Naive thymus-derived CD4-positive, alpha-beta T cell (primary cell): ENCODE measurements at regions not wholly inside any gene's neighbourhood (a gene's known extent, or its start where the extent isn't known, plus 50 kb on each side); places are given as distances from the start of the nearest gene placed in this dataset.

ENCODE experiments used
- ATAC-seq: fragments of 150-1000 bp; cut with Tn5 transposase; 2 replicates; pipeline ENCODE4 v1.10.0; 2021; ENCODE audit warnings: mild to moderate bottlenecking, moderate library complexity
- CTCF ChIA-PET: fragments of 350-600 bp; sonication (Branson Sonifier 250); formaldehyde crosslinking; loops from one replicate; lab custom pipeline; 2021; ENCODE audit warnings: antibody characterized with exemption; lab: Charles Lee
- POLR2A ChIA-PET: fragments of 350-600 bp; sonication (Branson Sonifier 250); formaldehyde crosslinking; loops from one replicate; lab custom pipeline; 2021; ENCODE audit warnings: antibody characterized with exemption, inconsistent platforms; lab: Charles Lee
- DNase-seq, 9 donors: peaks; one replicate each; pipeline versions ENCODE4 v3.0.0 to v3.0.0-alpha.2; 2020 to 2022; ENCODE audit warnings: mixed read lengths in 1 of 9
- H3K27ac ChIP-seq: one replicate; pipeline ENCODE4 v1.7.0; 2013; ENCODE audit warnings: mild to moderate bottlenecking, low read depth, low read length, moderate library complexity
- H3K27me3 ChIP-seq, 2 donors: one replicate each; pipeline ENCODE4 v1.7.0; 2013; ENCODE audit warnings: low read length in 2 of 2, mild to moderate bottlenecking in 2 of 2, moderate library complexity in 2 of 2; ENCODE audit not compliant: control insufficient read depth in 2 of 2, insufficient read depth in 2 of 2
- H3K36me3 ChIP-seq, 3 experiments: 1 replicate in 2 of 3; 2 replicates in 1 of 3; pipeline ENCODE4 v1.7.0; 2013; ENCODE audit warnings: low read length in 3 of 3, mild to moderate bottlenecking in 3 of 3, moderate library complexity in 1 of 3; ENCODE audit not compliant: insufficient read depth in 3 of 3, control insufficient read depth in 2 of 3
- H3K4me1 ChIP-seq, 2 donors: one replicate each; pipeline ENCODE4 v1.7.0; 2013; ENCODE audit warnings: low read length in 2 of 2, mild to moderate bottlenecking in 2 of 2, moderate library complexity in 1 of 2; ENCODE audit not compliant: control insufficient read depth in 2 of 2, insufficient read depth in 2 of 2
- H3K4me3 ChIP-seq: 2 replicates; pipeline ENCODE4 v1.7.0; 2013; ENCODE audit warnings: mild to moderate bottlenecking, low read length
- H3K9me3 ChIP-seq, 3 experiments: 1 replicate in 2 of 3; 2 replicates in 1 of 3; pipeline ENCODE4 v1.7.0; 2013; ENCODE audit warnings: low read length in 3 of 3; ENCODE audit not compliant: control insufficient read depth in 2 of 3
- H3K27ac Mint-ChIP-seq, 9 donors: one replicate each; pipeline ENCODE4 v1.8.0; 2020 to 2022; ENCODE audit warnings: mixed read lengths in 9 of 9, mild to moderate bottlenecking in 8 of 9, moderate library complexity in 5 of 9, inconsistent platforms in 2 of 9
- H3K27me3 Mint-ChIP-seq, 5 donors: one replicate each; pipeline ENCODE4 v1.8.0; 2021 to 2022; ENCODE audit warnings: mixed read lengths in 5 of 5, mild to moderate bottlenecking in 1 of 5
- H3K36me3 Mint-ChIP-seq, 5 donors: one replicate each; pipeline ENCODE4 v1.8.0; 2020 to 2022; ENCODE audit warnings: mixed read lengths in 5 of 5, mild to moderate bottlenecking in 3 of 5, inconsistent platforms in 1 of 5
- H3K4me1 Mint-ChIP-seq, 7 donors: one replicate each; pipeline ENCODE4 v1.8.0; 2020 to 2022; ENCODE audit warnings: mixed read lengths in 7 of 7, mild to moderate bottlenecking in 3 of 7, inconsistent platforms in 1 of 7
- H3K4me3 Mint-ChIP-seq, 10 donors: one replicate each; pipeline ENCODE4 v1.8.0; 2020 to 2022; ENCODE audit warnings: mild to moderate bottlenecking in 10 of 10, mixed read lengths in 10 of 10, moderate library complexity in 6 of 10, inconsistent platforms in 2 of 10
- H3K9me3 Mint-ChIP-seq, 11 donors: one replicate each; pipeline ENCODE4 v1.8.0; 2020 to 2022; ENCODE audit warnings: mixed read lengths in 11 of 11, mild to moderate bottlenecking in 4 of 11, inconsistent platforms in 1 of 11, moderate library complexity in 1 of 11
- intact Hi-C, 2 donors: fragments of 100-400 bp; cut with micrococcal nuclease; formaldehyde crosslinking; loops; one replicate each; pipeline ENCODE4 v1.15.1; 2023

DNA sequence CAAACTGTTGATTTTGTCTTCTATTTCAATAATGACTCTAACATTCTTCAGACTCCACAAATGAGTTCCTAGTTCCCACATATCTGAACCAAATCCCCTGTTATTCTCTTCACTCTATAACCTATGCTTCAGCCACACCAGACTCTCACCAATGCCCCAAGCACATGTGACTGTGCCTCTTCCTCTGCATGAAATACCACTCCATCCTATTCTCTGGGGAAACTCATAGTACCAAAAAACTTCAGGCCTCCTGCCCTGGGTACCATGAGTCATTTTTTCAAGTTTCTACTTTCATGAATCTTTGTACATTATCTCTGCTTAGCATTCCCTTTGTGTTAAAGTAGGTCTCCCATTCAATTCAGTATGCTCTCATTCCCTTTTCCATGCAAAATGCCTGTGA is 353.2 kb downstream of the ZEB2 start:
- ChIA-PET POLR2A (no interaction called here), CTCF (no interaction called here)
- no peaks in the 10 kb centered on the region for H3K27me3 ChIP-seq
- H3K9me3 Mint-ChIP-seq = no peaks in the 10 kb centered on the region
- no peak for DNase-seq
- H3K36me3 ChIP-seq = no peaks in the 10 kb centered on the region
- no peak overlapping the region for H3K27ac ChIP-seq
- H3K4me3 Mint-ChIP-seq = no peak overlapping the region
- no peaks in the 10 kb centered on the region for H3K9me3 ChIP-seq
- H3K4me1 ChIP-seq = no peaks in the 10 kb centered on the region
- H3K27me3 Mint-ChIP-seq = no peaks in the 10 kb centered on the region
- H3K27ac Mint-ChIP-seq = no peak overlapping the region
- H3K4me3 ChIP-seq = no peak overlapping the region
- intact Hi-C loops = no loop called here
- ATAC-seq = no peak
- H3K4me1 Mint-ChIP-seq = no peaks in the 10 kb centered on the region
- H3K36me3 Mint-ChIP-seq = no peaks in the 10 kb centered on the region

DNA sequence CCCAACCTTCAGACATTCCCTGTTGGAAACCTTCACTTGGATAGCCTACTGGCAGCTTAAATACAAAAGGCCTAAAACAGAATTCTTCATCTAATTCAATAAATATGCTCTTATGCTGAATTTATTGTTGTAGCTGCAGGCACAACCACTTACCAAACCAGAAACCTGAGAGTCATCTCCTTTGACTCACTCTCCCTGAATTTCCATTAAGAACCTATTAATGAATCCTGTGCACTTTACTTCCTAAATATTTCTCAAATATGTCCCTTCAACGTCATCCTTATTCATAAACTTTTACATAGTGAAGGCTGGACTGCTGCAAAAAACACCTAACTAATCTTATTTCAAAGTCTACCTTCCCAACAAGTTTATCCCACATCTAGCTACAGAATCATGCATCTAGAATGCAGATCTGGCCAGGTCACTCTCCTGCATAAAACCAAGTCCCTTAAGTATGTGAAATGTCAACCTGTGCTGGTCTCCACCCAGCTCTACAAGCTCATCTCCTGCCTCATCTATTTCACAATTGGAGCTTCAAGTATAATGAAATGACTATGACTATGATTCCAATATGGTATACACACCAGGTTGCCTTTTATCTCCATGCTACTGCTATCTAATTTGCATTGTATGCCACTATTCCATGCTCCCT is 354.2 kb downstream of the ZEB2 start:
- intact Hi-C loops = no loop called here
- no peaks in the 10 kb centered on the region for H3K9me3 Mint-ChIP-seq
- no peak for ATAC-seq

DNA sequence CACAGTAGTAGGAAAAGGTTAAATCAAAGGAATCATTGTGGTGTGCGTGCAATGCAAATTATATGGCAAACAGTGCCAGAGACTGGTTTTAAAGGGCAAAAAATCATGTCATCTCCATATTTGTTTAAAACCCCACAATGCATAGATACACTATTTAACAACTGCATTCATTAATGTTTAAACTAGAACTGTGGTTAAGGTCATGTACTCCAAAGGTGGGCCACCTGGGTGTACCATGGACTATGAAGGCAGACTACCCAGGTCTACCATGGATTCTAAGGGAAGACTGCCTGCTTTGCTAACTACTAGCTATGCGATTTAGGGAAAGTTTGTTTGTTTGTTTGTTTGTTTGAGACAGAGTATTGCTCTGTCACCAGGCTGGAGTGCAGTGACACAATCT is 356.3 kb downstream of the ZEB2 start:
- POLR2A ChIA-PET = no interaction called here
- intact Hi-C loops = loop anchor here in 1 of 2 donors (5.0 kb wide), 1 partner anchor 169 kb away; a partner anchor contains a TSS
- peaks cover 0 to 4% (median 0%) of the 10 kb centered on the region in 5 donors for H3K36me3 Mint-ChIP-seq
- H3K4me3 ChIP-seq = no peak overlapping the region
- no peaks in the 10 kb centered on the region for H3K4me1 Mint-ChIP-seq
- H3K27ac ChIP-seq = no peak overlapping the region
- no peak overlapping the region for H3K27ac Mint-ChIP-seq
- H3K27me3 ChIP-seq = no peaks in the 10 kb centered on the region
- no peak overlapping the region for H3K4me3 Mint-ChIP-seq
- no peaks in the 10 kb centered on the region for H3K4me1 ChIP-seq
- ATAC-seq (no peak), DNase-seq (no peak)
- H3K9me3 Mint-ChIP-seq = no peaks in the 10 kb centered on the region
- H3K9me3 ChIP-seq = no peaks in the 10 kb centered on the region
- no peaks in the 10 kb centered on the region for H3K27me3 Mint-ChIP-seq
- CTCF ChIA-PET = no interaction called here
- no peaks in the 10 kb centered on the region for H3K36me3 ChIP-seq

More for the DNA sequence above, 354.2 kb downstream of the ZEB2 start:
- H3K27me3 Mint-ChIP-seq = no peaks in the 10 kb centered on the region
- Histone ChIP-seq H3K36me3 (no peaks in the 10 kb centered on the region), H3K9me3 (no peaks in the 10 kb centered on the region), H3K4me3 (no peak overlapping the region), H3K4me1 (no peaks in the 10 kb centered on the region), H3K27me3 (no peaks in the 10 kb centered on the region), H3K27ac (no peak overlapping the region)
- DNase-seq = no peak
- H3K27ac Mint-ChIP-seq = no peak overlapping the region
- ChIA-PET POLR2A (no interaction called here), CTCF (no interaction called here)
- H3K4me3 Mint-ChIP-seq = no peak overlapping the region
- no peaks in the 10 kb centered on the region for H3K4me1 Mint-ChIP-seq
- no peaks in the 10 kb centered on the region for H3K36me3 Mint-ChIP-seq

DNA sequence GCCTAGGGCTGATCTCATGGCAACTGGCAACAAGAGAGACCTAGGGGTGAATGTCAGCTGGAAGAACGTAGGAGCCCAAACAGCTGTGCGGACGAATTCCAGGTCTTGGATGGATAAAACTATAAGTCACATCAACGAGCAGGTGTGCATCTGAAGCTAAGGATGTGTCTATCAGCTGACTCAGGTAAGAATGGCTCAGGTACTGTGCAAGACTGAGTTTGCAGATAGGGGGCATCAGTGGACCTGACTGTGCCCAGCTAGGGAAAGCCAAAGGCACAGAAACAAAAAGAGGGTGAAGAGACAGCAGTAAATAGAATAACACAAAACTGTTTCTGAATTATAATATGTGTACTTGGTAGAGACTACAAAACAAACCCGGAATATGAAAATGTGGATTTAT is 357.3 kb downstream of the ZEB2 start:
- peaks cover 0 to 4% (median 0%) of the 10 kb centered on the region in 5 donors for H3K36me3 Mint-ChIP-seq
- H3K9me3 ChIP-seq = no peaks in the 10 kb centered on the region
- H3K4me3 ChIP-seq = no peak overlapping the region
- H3K27ac ChIP-seq = no peak overlapping the region
- H3K4me3 Mint-ChIP-seq = no peak overlapping the region
- H3K27ac Mint-ChIP-seq = peak overlapping the region in 1 of 9 donors; percentile 13
- H3K27me3 Mint-ChIP-seq = no peaks in the 10 kb centered on the region
- POLR2A ChIA-PET = no interaction called here
- H3K9me3 Mint-ChIP-seq = no peaks in the 10 kb centered on the region
- no peaks in the 10 kb centered on the region for H3K36me3 ChIP-seq
- intact Hi-C loops = loop anchor here in 1 of 2 donors (1.0 to 5.0 kb wide), 2 partner anchors 170 to 355 kb away; a partner anchor contains a TSS
- H3K4me1 Mint-ChIP-seq = no peaks in the 10 kb centered on the region
- CTCF ChIA-PET = no interaction called here
- peak; percentile 63 for ATAC-seq
- peak in 4 of 9 donors; percentile 4 to 16 (median 14) for DNase-seq
- H3K27me3 ChIP-seq = no peaks in the 10 kb centered on the region
- no peaks in the 10 kb centered on the region for H3K4me1 ChIP-seq

DNA sequence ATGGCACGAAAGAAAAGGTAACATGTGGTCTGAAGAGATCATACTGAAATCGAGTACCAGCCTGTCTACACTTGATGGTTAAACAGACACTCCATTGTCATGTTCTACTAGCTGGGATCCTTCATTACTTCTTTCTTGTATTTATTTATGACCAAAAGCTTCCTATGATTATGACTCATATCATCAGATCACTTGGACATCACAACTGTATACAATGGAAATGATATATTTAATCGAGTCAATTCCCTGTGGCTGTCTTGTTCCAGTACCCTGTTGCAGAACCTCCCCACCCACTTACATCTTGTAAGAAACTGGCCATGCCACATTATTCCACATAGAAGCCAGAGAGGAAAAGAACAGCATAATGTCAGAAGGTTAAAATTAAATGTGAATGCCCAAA is 358.9 kb downstream of the ZEB2 start:
- ATAC-seq = no peak
- H3K4me3 Mint-ChIP-seq = no peak overlapping the region

DNA sequence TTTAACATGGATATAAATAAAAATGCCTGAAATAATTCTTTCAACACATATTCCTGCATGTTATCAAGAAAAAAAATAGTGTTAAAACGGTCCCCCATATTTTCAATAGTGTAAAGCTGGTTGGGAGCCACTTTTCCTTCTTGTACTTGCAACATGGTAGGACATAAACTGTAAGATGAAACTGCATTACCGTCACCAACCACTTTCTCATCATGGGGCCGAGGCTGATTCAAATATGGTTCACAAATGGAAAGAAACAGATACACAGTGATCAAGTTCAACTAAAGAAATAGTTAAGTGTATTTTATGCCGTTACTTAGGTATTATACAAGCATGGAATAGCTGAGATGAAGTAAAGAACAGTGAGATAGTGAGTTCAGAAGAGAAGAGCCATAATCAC is 360.7 kb downstream of the ZEB2 start:
- CTCF ChIA-PET = no interaction called here
- Mint-ChIP-seq H3K4me1 (no peaks in the 10 kb centered on the region), H3K4me3 (no peak overlapping the region), H3K27ac (no peak overlapping the region), H3K9me3 (peaks cover 0 to 2% (median 0%) of the 10 kb centered on the region in 11 donors), H3K36me3 (peaks cover 0 to 4% (median 0%) of the 10 kb centered on the region in 5 donors), H3K27me3 (no peaks in the 10 kb centered on the region)
- Histone ChIP-seq H3K4me3 (no peak overlapping the region), H3K4me1 (no peaks in the 10 kb centered on the region), H3K36me3 (no peaks in the 10 kb centered on the region), H3K27ac (no peak overlapping the region), H3K27me3 (no peaks in the 10 kb centered on the region), H3K9me3 (no peaks in the 10 kb centered on the region)
- intact Hi-C loops = no loop called here
- no peak for DNase-seq
- no peak for ATAC-seq
- POLR2A ChIA-PET = no interaction called here

More for the DNA sequence above, 358.9 kb downstream of the ZEB2 start:
- Mint-ChIP-seq H3K4me1 (no peaks in the 10 kb centered on the region), H3K27ac (no peak overlapping the region), H3K9me3 (peaks cover 0 to 2% (median 0%) of the 10 kb centered on the region in 11 donors), H3K27me3 (no peaks in the 10 kb centered on the region), H3K36me3 (peaks cover 0 to 4% (median 0%) of the 10 kb centered on the region in 5 donors)
- Histone ChIP-seq H3K4me1 (no peaks in the 10 kb centered on the region), H3K27me3 (no peaks in the 10 kb centered on the region), H3K9me3 (no peaks in the 10 kb centered on the region), H3K36me3 (no peaks in the 10 kb centered on the region), H3K27ac (no peak overlapping the region), H3K4me3 (no peak overlapping the region)
- intact Hi-C loops = loop anchor here in 1 of 2 donors (5.0 kb wide), 1 partner anchor 171 kb away; a partner anchor contains a TSS
- CTCF ChIA-PET = no interaction called here
- no peak for DNase-seq
- POLR2A ChIA-PET = no interaction called here

DNA sequence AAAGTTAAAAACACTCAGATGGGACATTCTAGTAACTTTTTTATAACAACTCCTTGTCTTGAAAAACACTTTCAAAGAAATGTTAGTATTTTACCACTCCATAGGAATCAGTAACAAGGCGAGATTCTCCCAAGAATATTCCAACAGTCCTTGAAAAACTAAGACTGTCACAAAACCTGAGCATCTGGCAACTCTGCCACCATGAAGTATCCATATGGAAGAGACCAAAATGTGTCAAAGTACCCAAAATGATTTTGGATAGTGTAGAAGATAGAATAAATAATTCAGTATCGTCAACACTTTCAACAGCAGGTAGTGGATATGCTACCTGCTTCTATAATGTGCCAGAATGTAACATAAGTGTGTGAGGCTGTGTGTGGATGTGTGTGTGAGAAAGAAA is 361.8 kb downstream of the ZEB2 start:
- DNase-seq = no peak
- intact Hi-C loops = no loop called here
- Mint-ChIP-seq H3K36me3 (peaks cover 0 to 4% (median 0%) of the 10 kb centered on the region in 5 donors), H3K9me3 (peaks cover 0 to 2% (median 0%) of the 10 kb centered on the region in 11 donors), H3K27ac (no peak overlapping the region), H3K4me1 (no peaks in the 10 kb centered on the region), H3K4me3 (no peak overlapping the region), H3K27me3 (no peaks in the 10 kb centered on the region)
- CTCF ChIA-PET = no interaction called here
- no peaks in the 10 kb centered on the region for H3K9me3 ChIP-seq
- no peak overlapping the region for H3K27ac ChIP-seq
- no peaks in the 10 kb centered on the region for H3K27me3 ChIP-seq
- ATAC-seq = no peak
- no peak overlapping the region for H3K4me3 ChIP-seq
- no peaks in the 10 kb centered on the region for H3K36me3 ChIP-seq
- POLR2A ChIA-PET = no interaction called here
- H3K4me1 ChIP-seq = no peaks in the 10 kb centered on the region
